ENCODE measurements at regions not wholly inside any gene's neighbourhood (a gene's known extent, or its start where the extent isn't known, plus 50 kb on each side); places are given as distances from the start of the nearest gene placed in this dataset.
A peak's percentile ranks its signal among the peaks of the same experiment; 100 is the strongest.
"Not testable (repeated sequence)": the region's sequence is repeated elsewhere in the genome, so short reads cannot be mapped to it uniquely, and the experiment has no call there.

DNA sequence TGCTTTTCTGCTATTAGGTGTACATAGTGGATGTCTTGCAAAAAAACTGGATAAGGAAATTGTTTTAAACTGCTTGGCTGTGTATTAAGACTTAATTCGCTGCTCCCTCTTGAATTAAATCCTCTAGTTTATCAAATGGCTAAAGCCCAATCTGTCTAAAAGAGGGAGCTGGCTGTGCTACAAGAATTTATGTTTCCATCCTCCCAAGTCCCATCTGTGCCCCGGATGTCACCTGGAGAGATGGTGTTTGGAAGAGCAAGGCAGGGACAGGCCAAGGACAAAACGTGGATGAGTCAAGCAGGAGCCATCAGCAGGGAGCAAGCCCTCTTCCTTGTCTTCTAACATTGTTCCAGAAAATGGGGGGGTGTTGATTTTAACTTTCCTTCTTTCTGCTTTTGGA, 171.3 kb upstream of the LCORL start:
- peak; percentile 40 for DNase-seq

DNA sequence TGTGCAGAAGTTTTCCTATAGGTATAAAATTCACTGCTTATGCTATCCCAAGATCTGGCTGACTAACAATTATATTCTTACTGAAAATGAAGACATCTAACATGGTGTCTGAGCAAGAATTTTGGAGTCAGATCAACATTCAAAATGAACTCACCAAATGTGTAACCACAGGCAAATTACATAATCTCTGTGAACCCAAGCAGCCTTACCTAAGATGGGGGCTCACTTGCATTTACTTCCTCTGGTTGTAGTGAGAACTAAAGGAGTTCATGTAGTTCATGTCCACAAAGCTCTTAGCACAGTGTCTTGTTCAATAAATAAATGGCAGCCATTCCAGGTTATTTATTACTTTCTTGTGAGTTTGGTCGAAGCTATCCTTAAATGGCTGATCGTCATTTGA, 163.9 kb upstream of the LCORL start:
- no peak for DNase-seq

- DNase-seq = no peak
Observed at GRCh38 chr4:18180892-18181291, 159.3 kb upstream of the LCORL start.

- DNase-seq = no peak
Observed at GRCh38 chr4:18180122-18180521, 158.6 kb upstream of the LCORL start.

GRCh38 chr4:18171896-18172295, 150.3 kb upstream of the LCORL start:
- no peak for DNase-seq

GRCh38 chr4:18167831-18168230, 146.3 kb upstream of the LCORL start:
- no peak for DNase-seq

DNA sequence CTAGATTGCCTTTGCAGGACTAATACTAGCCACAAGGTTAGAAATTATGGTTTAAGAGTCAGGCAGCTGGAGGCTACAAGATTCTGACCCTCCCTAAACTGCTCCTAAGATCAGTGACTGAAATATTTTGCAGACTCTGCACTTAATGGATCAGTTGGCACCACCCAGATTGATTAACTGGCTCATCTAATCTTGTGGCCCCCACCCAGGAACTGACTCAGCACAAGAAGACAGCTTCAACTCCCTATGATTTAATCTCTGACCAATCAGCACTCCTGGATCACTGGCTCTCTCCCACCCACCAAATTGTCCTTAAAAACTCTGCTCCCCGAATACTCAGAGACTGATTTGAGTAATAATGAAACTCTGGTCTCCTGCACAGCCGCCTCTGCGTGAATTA, 145.4 kb upstream of the LCORL start:
- DNase-seq = no peak

DNA sequence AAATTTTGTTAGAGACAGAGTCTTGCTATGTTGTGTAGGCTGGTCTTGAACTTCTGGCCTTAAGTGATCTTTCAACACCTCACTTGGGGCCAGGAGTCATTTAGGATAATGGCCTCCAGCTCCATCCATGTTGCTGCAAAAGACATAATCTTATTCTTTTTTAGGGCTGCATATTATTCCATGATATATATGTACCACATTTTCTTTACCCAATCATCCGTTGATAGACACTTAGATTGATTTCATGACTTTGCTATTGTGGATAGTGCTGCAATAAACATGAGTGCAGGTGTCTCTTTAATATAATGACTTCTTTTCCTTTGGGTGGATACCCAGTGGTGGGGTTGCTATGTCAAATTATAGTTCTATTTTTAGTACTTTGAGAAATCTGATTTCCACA, 140.9 kb upstream of the LCORL start:
- no peak for DNase-seq

DNA sequence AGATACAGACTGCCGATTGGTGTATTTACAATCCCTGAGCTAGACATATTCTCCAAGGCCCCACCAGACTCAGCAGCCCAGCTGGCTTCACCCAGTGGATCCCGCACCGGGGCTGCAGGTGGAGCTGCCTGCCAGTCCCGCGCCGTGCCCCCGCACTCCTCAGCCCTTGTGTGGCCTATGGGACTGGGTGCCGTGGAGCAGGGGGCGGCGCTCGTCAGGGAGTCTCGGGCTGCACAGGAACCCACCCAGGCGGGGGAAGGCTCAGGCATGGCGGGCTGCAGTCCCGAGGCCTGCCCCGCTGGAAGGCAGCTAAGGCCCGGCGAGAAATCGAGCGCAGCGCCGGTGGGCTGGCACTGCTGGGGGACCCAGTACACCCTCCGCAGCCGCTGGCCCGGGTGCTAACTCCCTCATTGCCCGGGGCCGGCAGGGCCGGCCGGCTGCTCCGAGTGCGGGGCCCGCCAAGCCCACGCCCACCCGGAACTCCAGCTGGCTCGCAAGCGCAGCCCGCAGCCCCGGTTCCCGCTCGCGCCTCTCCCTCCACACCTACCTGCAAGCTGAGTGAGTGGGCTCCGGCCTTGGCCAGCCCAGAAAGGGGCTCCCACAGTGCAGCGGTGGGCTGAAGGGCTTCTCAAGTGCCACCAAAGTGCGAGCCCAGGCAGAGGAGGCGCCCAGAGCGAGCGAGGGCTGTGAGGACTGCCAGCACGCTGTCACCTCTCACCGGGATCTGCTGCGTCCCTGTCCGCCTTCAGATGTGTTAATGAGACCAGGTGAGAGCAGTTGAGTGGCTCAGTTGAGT, 137.8 kb upstream of the LCORL start:
- not testable (repeated sequence) for DNase-seq

DNA sequence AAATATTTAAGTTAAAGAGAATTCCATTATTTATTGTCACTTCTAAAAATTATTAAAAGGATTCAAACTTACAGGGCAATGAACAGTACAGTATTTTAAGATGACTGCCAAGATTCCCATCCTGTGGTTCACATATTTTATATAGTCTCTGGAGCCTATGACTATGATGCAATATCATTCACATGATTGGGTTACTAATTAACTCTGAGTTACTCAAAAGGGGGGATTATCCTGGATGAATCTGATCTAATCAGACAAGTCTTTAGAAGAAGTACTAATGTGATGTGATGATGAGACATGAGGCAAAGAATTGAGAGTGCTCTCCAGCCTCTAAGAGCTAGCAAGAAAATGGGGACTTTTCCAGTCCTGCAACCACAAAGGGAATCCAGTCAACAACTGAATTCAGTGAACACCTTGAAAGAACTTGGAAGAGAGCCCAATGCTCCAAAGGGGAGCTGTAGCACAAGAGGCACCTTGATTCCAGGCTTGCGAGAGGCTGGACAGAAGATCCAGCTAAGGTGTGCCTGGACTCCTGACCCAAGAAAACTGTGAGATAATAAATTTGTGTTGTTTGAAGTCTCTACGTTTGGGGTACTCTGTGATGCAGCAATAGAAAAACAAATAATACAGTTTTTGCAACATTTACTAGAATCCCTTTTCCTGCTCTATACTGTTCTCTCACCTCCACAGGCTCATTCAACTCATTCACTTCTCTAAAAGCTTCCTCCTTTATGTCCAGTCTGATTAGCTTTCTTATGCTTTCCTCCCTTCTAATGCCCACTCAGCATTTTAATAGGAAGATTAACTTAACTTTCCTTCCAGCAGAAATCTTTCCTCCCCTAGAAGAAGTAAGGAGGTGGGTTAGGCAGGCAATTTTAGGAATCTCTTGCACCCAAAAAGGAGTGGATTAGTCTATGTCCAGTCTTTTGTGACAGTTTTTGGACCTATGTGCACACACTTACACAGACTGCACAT, 133.8 kb upstream of the LCORL start:
- DNase-seq = no peak

DNA sequence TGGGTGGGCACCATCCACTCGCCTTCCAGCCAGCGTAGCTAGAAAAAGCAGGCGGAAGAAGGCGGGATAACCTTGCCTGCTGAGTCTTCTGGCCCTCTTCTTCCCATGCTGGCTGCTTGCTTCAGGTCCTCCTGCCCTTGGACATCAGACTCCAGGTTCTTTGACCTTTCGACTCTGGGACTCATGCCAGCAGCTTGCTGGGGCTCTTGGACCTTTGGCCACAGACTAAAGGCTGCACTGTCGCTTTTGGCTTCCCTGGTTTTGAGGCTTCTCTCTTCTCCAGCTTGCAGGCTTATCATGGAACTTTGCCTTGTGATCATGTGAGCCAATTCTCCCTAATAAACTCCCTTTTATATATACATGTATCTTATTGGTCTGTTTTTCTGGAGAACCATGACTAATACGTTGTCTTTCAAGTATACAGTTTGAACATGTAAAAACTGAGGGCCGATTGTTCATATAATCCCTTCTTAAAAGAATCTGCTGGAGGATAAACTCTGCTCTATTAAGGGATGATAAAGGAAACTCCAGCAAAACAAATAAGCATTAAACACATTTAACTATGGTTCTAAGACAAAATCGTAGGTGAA, 116.6 kb upstream of the LCORL start:
- DNase-seq = no peak

GRCh38 chr4:18134111-18134510, 112.6 kb upstream of the LCORL start:
- no peak for DNase-seq

- DNase-seq = no peak
Observed at GRCh38 chr4:18130256-18130655, 108.7 kb upstream of the LCORL start.

DNA sequence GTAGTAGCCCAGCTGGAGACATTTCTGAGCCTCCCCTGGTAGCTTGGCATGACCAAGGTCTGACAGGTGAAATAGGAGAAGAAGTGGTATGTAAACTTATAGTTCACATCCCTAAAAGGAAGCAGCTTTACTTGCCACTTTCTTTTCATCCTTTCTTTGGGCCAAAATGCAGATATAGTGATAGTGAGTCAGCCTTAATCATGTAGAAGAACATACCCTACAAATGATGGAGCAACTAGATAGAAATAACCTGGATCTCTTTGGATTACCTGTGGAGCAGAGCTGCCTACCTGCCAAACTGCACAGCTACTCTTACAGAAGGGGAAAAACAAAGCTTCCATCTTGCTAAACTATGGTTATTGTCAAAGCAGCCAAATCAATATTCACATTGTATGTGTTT, 106.7 kb upstream of the LCORL start:
- DNase-seq = no peak

DNA sequence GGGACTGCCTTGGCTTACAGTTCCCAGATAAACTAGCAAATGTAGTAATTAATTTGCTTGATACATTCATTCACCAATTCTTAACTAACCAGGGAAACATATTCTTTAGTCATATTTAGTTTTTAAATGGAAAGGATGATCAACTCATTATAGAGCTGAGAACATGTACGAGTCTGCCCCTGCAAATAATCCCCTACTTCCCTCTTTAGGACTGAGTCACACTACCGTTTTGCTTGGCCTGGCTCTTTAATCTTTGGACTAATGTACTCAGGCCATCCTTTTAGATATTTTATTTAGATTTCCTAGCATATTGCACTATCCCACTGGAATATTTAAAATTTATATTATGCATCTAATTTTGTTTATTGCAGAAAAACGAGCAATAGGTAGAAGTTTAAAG, 105.5 kb upstream of the LCORL start:
- DNase-seq = no peak

- DNase-seq = no peak
Observed at GRCh38 chr4:18113710-18114331, 92.3 kb upstream of the LCORL start.

GRCh38 chr4:18111081-18111480, 89.5 kb upstream of the LCORL start:
- DNase-seq = no peak

- DNase-seq = no peak
Observed at GRCh38 chr4:18110099-18110498, 88.5 kb upstream of the LCORL start.

GRCh38 chr4:18109676-18110075, 88.1 kb upstream of the LCORL start:
- no peak for DNase-seq

- not testable (repeated sequence) for DNase-seq
Observed at GRCh38 chr4:18107848-18108528, 86.4 kb upstream of the LCORL start.

- no peak for DNase-seq
Observed at GRCh38 chr4:18106620-18107019, 85.1 kb upstream of the LCORL start.

Data from NCI-H1694 treated with DMSO at 0.1 percent for 48 hours (cell line).